ENCODE measurements at regions not wholly inside any gene's neighbourhood (a gene's known extent, or its start where the extent isn't known, plus 50 kb on each side); places are given as distances from the start of the nearest gene placed in this dataset.

- 100% methylated on average over 1 of the region's 5 CpGs for WGBS (ENCODE audit: insufficient coverage)
- H3K9me3 Mint-ChIP-seq: peaks cover 15 to 27% of the 10 kb centered on the region in 2 donors
- no peak overlapping the region for H3K27ac Mint-ChIP-seq
Measured at GRCh38 chr6:76866091-76866915, 597.0 kb downstream of the HTR1B start.

GRCh38 chr6:76862936-76863335 is 600.4 kb downstream of the HTR1B start:
- Mint-ChIP-seq H3K36me3 (peaks cover 13% of the 10 kb centered on the region), H3K9me3 (peaks cover 10 to 13% of the 10 kb centered on the region in 2 donors), H3K27me3 (ENCODE audit: low read depth in 2 of 2) (no peaks in the 10 kb centered on the region), H3K4me3 (no peak overlapping the region), H3K4me1 (no peaks in the 10 kb centered on the region), H3K27ac (no peak overlapping the region)
- Histone ChIP-seq H3K9me3 (ENCODE audit: control insufficient read depth, insufficient read depth, low read length) (no peaks in the 10 kb centered on the region), H3K4me1 (ENCODE audit: control insufficient read depth, insufficient read depth, low read length) (no peaks in the 10 kb centered on the region), H3K4me3 (ENCODE audit: low read length) (no peak overlapping the region), H3K27ac (ENCODE audit: low read length) (no peak overlapping the region), H3K27me3 (ENCODE audit: control insufficient read depth, insufficient read depth, low read length) (no peaks in the 10 kb centered on the region), H3K36me3 (ENCODE audit: control insufficient read depth, insufficient read depth, low read length) (no peaks in the 10 kb centered on the region)
- ATAC-seq (no peak), DNase-seq (no peak)
- intact Hi-C loops (cut with micrococcal nuclease): no loop called here
- no CpG with 5 or more reads among the region's 1 CpG for WGBS (ENCODE audit: insufficient coverage)
- TF ChIP-seq CTCF (IDR thresholded peaks at IDR 0.05): no peak

More at GRCh38 chr6:76866091-76866915, 597.0 kb downstream of the HTR1B start:
- Histone ChIP-seq H3K36me3 (ENCODE audit: control insufficient read depth, insufficient read depth, low read length) (no peaks in the 10 kb centered on the region), H3K4me3 (ENCODE audit: low read length) (no peak overlapping the region), H3K27ac (ENCODE audit: low read length) (no peak overlapping the region), H3K27me3 (ENCODE audit: control insufficient read depth, insufficient read depth, low read length) (no peaks in the 10 kb centered on the region), H3K9me3 (ENCODE audit: control insufficient read depth, insufficient read depth, low read length) (peaks cover 4% of the 10 kb centered on the region), H3K4me1 (ENCODE audit: control insufficient read depth, insufficient read depth, low read length) (no peaks in the 10 kb centered on the region)
- Mint-ChIP-seq H3K27me3 (ENCODE audit: low read depth in 2 of 2) (no peaks in the 10 kb centered on the region), H3K36me3 (peaks cover 24% of the 10 kb centered on the region), H3K4me3 (no peak overlapping the region), H3K4me1 (no peaks in the 10 kb centered on the region)
- intact Hi-C loops (cut with micrococcal nuclease): no loop called here
- DNase-seq (no peak), ATAC-seq (no peak)
- TF ChIP-seq CTCF (IDR thresholded peaks at IDR 0.05): no peak

GRCh38 chr6:76861403-76861802 is 601.9 kb downstream of the HTR1B start:
- Mint-ChIP-seq H3K27me3 (ENCODE audit: low read depth in 2 of 2) (no peaks in the 10 kb centered on the region), H3K4me1 (no peaks in the 10 kb centered on the region), H3K27ac (no peak overlapping the region), H3K4me3 (no peak overlapping the region), H3K9me3 (peaks cover 10% of the 10 kb centered on the region in 2 donors), H3K36me3 (peaks cover 8% of the 10 kb centered on the region)
- 47% methylated on average over 2 of the region's 2 CpGs for WGBS (ENCODE audit: insufficient coverage)
- Histone ChIP-seq H3K27ac (ENCODE audit: low read length) (no peak overlapping the region), H3K4me3 (ENCODE audit: low read length) (no peak overlapping the region), H3K4me1 (ENCODE audit: control insufficient read depth, insufficient read depth, low read length) (no peaks in the 10 kb centered on the region), H3K27me3 (ENCODE audit: control insufficient read depth, insufficient read depth, low read length) (no peaks in the 10 kb centered on the region), H3K9me3 (ENCODE audit: control insufficient read depth, insufficient read depth, low read length) (no peaks in the 10 kb centered on the region), H3K36me3 (ENCODE audit: control insufficient read depth, insufficient read depth, low read length) (no peaks in the 10 kb centered on the region)
- no peak for TF ChIP-seq CTCF (IDR thresholded peaks at IDR 0.05)
- no peak for ATAC-seq
- intact Hi-C loops (cut with micrococcal nuclease): no loop called here
- DNase-seq: no peak

GRCh38 chr6:76856065-76856464 is 607.2 kb downstream of the HTR1B start:
- ATAC-seq: no peak
- Histone ChIP-seq H3K27me3 (ENCODE audit: control insufficient read depth, insufficient read depth, low read length) (no peaks in the 10 kb centered on the region), H3K4me3 (ENCODE audit: low read length) (no peak overlapping the region), H3K4me1 (ENCODE audit: control insufficient read depth, insufficient read depth, low read length) (no peaks in the 10 kb centered on the region), H3K9me3 (ENCODE audit: control insufficient read depth, insufficient read depth, low read length) (no peaks in the 10 kb centered on the region), H3K36me3 (ENCODE audit: control insufficient read depth, insufficient read depth, low read length) (no peaks in the 10 kb centered on the region), H3K27ac (ENCODE audit: low read length) (no peak overlapping the region)
- 89% methylated on average over 4 of the region's 5 CpGs for WGBS (ENCODE audit: insufficient coverage)
- Mint-ChIP-seq H3K4me1 (no peaks in the 10 kb centered on the region), H3K36me3 (no peaks in the 10 kb centered on the region), H3K4me3 (no peak overlapping the region), H3K9me3 (peaks cover 13 to 14% of the 10 kb centered on the region in 2 donors), H3K27me3 (ENCODE audit: low read depth in 2 of 2) (no peaks in the 10 kb centered on the region), H3K27ac (no peak overlapping the region)
- DNase-seq: no peak
- TF ChIP-seq CTCF (IDR thresholded peaks at IDR 0.05): no peak
- intact Hi-C loops (cut with micrococcal nuclease): no loop called here

All from natural killer cell (primary cell).